ENCODE measurements at regions not wholly inside any gene's neighbourhood (a gene's known extent, or its start where the extent isn't known, plus 50 kb on each side); places are given as distances from the start of the nearest gene placed in this dataset.

GRCh38 chr4:129394635-129395034, 298.7 kb downstream of the C4orf33 start:
- no peaks in the 10 kb centered on the region for H3K27me3 ChIP-seq
- H3K4me1 ChIP-seq = no peaks in the 10 kb centered on the region
- no peak overlapping the region for H3K4me3 ChIP-seq
- TF ChIP-seq CTCF (IDR thresholded peaks at IDR 0.05) (no peak), POLR2A (IDR thresholded peaks at IDR 0.05) (no peak)
- H3K9me3 ChIP-seq = no peaks in the 10 kb centered on the region
- H3K27ac ChIP-seq = no peak overlapping the region
- 89 to 90% methylated on average over 6 of the region's 6 CpGs for WGBS, 2 donors
- intact Hi-C loops (cut with DNase I; ENCODE audit: low total_unique reads) = no loop called here
- H3K36me3 ChIP-seq (ENCODE audit: low read depth, missing control alignments) = no peaks in the 10 kb centered on the region
- DNase-seq = no peak

- no peaks in the 10 kb centered on the region for H3K27me3 ChIP-seq
- H3K4me1 ChIP-seq = no peaks in the 10 kb centered on the region
- H3K9me3 ChIP-seq = no peaks in the 10 kb centered on the region
- DNase-seq = no peak
- intact Hi-C loops (cut with DNase I; ENCODE audit: low total_unique reads) = no loop called here
- TF ChIP-seq CTCF (IDR thresholded peaks at IDR 0.05) (no peak), POLR2A (IDR thresholded peaks at IDR 0.05) (no peak)
- 82 to 93% methylated on average over 1 of the region's 1 CpG for WGBS, 2 donors
- H3K36me3 ChIP-seq (ENCODE audit: low read depth, missing control alignments) = no peaks in the 10 kb centered on the region
- no peak overlapping the region for H3K27ac ChIP-seq
- no peak overlapping the region for H3K4me3 ChIP-seq
These were observed 307.9 kb downstream of the C4orf33 start for GRCh38 chr4:129403848-129404247.

- TF ChIP-seq CTCF (IDR thresholded peaks at IDR 0.05) (no peak), POLR2A (IDR thresholded peaks at IDR 0.05) (no peak)
- DNase-seq = no peak
- no peak overlapping the region for H3K4me3 ChIP-seq
- WGBS, 2 donors = 85 to 88% methylated on average over 3 of the region's 3 CpGs
- H3K36me3 ChIP-seq (ENCODE audit: low read depth, missing control alignments) = no peaks in the 10 kb centered on the region
- H3K9me3 ChIP-seq = no peaks in the 10 kb centered on the region
- no peaks in the 10 kb centered on the region for H3K4me1 ChIP-seq
- H3K27me3 ChIP-seq = no peaks in the 10 kb centered on the region
- H3K27ac ChIP-seq = no peak overlapping the region
- intact Hi-C loops (cut with DNase I; ENCODE audit: low total_unique reads) = no loop called here
These were observed 314.2 kb downstream of the C4orf33 start for GRCh38 chr4:129410115-129410514.

- TF ChIP-seq POLR2A (IDR thresholded peaks at IDR 0.05) = no peak
- TF ChIP-seq CTCF (IDR thresholded peaks at IDR 0.05) = no peak
- no peak for DNase-seq
- no peak overlapping the region for H3K4me3 ChIP-seq
- no peaks in the 10 kb centered on the region for H3K27me3 ChIP-seq
- H3K27ac ChIP-seq = no peak overlapping the region
- 78 to 85% methylated on average over 1 of the region's 1 CpG for WGBS, 2 donors
- no peaks in the 10 kb centered on the region for H3K4me1 ChIP-seq
- H3K36me3 ChIP-seq (ENCODE audit: low read depth, missing control alignments) = no peaks in the 10 kb centered on the region
- H3K9me3 ChIP-seq = no peaks in the 10 kb centered on the region
- intact Hi-C loops (cut with DNase I; ENCODE audit: low total_unique reads) = no loop called here
These were observed 319.1 kb downstream of the C4orf33 start for GRCh38 chr4:129415004-129415403.

GRCh38 chr4:129420637-129421036, 324.7 kb downstream of the C4orf33 start:
- H3K36me3 ChIP-seq (ENCODE audit: low read depth, missing control alignments) = no peaks in the 10 kb centered on the region
- no peak overlapping the region for H3K27ac ChIP-seq
- H3K27me3 ChIP-seq = no peaks in the 10 kb centered on the region
- no peaks in the 10 kb centered on the region for H3K9me3 ChIP-seq
- WGBS, 2 donors = 66 to 82% methylated on average over 1 of the region's 1 CpG
- H3K4me1 ChIP-seq = no peaks in the 10 kb centered on the region
- TF ChIP-seq POLR2A (IDR thresholded peaks at IDR 0.05) (no peak), CTCF (IDR thresholded peaks at IDR 0.05) (no peak)
- H3K4me3 ChIP-seq = no peak overlapping the region
- intact Hi-C loops (cut with DNase I; ENCODE audit: low total_unique reads) = no loop called here
- DNase-seq = no peak

Measured in testis (tissue), 2 donors.